ENCODE measurements at regions not wholly inside any gene's neighbourhood (a gene's known extent, or its start where the extent isn't known, plus 50 kb on each side); places are given as distances from the start of the nearest gene placed in this dataset.

DNA sequence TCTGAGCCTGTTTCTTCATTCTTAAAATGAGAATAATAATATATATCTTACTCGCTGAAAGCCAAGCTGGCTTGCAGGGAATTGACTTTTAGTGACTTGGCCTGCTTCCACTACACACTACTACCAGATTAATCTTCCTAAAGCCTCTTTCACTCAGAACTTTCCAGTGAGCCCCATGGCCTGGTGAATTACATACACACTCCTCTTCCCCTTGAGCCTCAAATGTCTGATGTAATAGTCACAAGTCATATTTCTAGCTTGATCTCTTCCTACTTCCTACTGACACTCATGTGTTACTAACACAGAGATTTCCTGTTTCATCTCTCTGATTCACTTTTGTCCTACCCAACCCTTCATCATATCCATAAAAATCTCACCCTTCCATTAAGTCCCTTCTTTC, 82.7 kb upstream of the SOX2 start:
- Histone ChIP-seq H3K27ac (ENCODE audit: insufficient read depth, low read length, poor library complexity, severe bottlenecking) (no peak overlapping the region), H3K4me3 (ENCODE audit: low read depth, low read length) (no peak overlapping the region), H3K27me3 (ENCODE audit: control insufficient read depth, insufficient read depth, low read length) (no peaks in the 10 kb centered on the region), H3K36me3 (ENCODE audit: control insufficient read depth, insufficient read depth, low read length) (no peaks in the 10 kb centered on the region), H3K9me3 (ENCODE audit: control insufficient read depth in 2 of 2, low read length in 2 of 2) (no peaks in the 10 kb centered on the region), H3K4me1 (ENCODE audit: control insufficient read depth, insufficient read depth, low read length, poor library complexity, severe bottlenecking) (no peaks in the 10 kb centered on the region)
- no peak overlapping the region for H3K4me3 Mint-ChIP-seq
- no peak for DNase-seq
- no peaks in the 10 kb centered on the region for H3K36me3 Mint-ChIP-seq
- H3K27me3 Mint-ChIP-seq: no peaks in the 10 kb centered on the region
- ATAC-seq (ENCODE audit: low read depth in 2 of 2): no peak
- no peaks in the 10 kb centered on the region for H3K4me1 Mint-ChIP-seq
- no peak overlapping the region for H3K27ac Mint-ChIP-seq
- H3K9me3 Mint-ChIP-seq: peaks cover 0 to 6% (median 0%) of the 10 kb centered on the region in 7 donors

DNA sequence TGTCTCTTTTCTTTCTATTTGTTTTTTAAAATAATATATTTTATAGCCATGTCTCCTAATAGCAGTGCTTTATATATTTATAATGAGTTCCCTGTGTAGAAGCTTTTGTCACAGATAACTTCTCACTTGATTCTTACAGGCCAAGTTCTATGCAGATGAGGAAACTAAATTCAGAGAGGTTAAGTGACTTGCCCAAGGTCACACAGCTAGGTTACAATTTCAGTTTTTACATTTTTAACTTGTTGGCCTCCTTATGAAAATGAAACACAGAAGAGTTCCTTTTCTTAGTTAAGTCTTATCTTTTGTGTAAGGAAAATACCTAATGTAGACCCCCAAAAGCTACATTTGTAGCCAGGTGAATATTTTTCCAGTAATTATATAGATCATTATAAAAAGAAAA, 83.3 kb upstream of the SOX2 start:
- H3K4me1 ChIP-seq (ENCODE audit: control insufficient read depth, insufficient read depth, low read length, poor library complexity, severe bottlenecking): no peaks in the 10 kb centered on the region
- Mint-ChIP-seq H3K27ac (no peak overlapping the region), H3K4me1 (no peaks in the 10 kb centered on the region), H3K36me3 (no peaks in the 10 kb centered on the region), H3K27me3 (no peaks in the 10 kb centered on the region), H3K4me3 (no peak overlapping the region), H3K9me3 (peaks cover 0 to 6% (median 2%) of the 10 kb centered on the region in 7 donors)
- no peak overlapping the region for H3K27ac ChIP-seq (ENCODE audit: insufficient read depth, low read length, poor library complexity, severe bottlenecking)
- DNase-seq (no peak), ATAC-seq (ENCODE audit: low read depth in 2 of 2) (no peak)
- H3K4me3 ChIP-seq (ENCODE audit: low read depth, low read length): no peak overlapping the region
- H3K9me3 ChIP-seq (ENCODE audit: control insufficient read depth in 2 of 2, low read length in 2 of 2): no peaks in the 10 kb centered on the region
- H3K27me3 ChIP-seq (ENCODE audit: control insufficient read depth, insufficient read depth, low read length): no peaks in the 10 kb centered on the region
- H3K36me3 ChIP-seq (ENCODE audit: control insufficient read depth, insufficient read depth, low read length): no peaks in the 10 kb centered on the region

DNA sequence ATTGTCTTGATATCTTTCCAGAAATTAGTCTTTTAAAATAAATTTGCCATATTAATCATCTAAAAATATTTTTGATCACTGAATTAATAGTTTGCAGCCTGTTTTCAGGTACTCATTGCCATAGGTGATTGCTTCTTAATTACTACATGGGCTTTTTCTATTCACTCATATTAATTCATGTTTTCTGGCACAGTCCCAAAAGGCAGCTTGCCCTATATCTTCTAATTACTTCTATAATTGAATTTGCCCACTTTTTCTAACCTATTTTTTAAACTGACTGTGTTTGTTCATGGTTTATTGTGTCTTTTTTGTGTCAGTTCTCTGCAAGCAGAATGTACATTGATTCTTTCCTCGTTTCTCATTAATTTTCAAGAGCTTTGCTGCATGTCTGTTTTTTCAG, 85.7 kb upstream of the SOX2 start:
- Histone ChIP-seq H3K27me3 (ENCODE audit: control insufficient read depth, insufficient read depth, low read length) (no peaks in the 10 kb centered on the region), H3K9me3 (ENCODE audit: control insufficient read depth in 2 of 2, low read length in 2 of 2) (no peaks in the 10 kb centered on the region), H3K4me1 (ENCODE audit: control insufficient read depth, insufficient read depth, low read length, poor library complexity, severe bottlenecking) (no peaks in the 10 kb centered on the region), H3K27ac (ENCODE audit: insufficient read depth, low read length, poor library complexity, severe bottlenecking) (no peak overlapping the region), H3K4me3 (ENCODE audit: low read depth, low read length) (no peak overlapping the region), H3K36me3 (ENCODE audit: control insufficient read depth, insufficient read depth, low read length) (no peaks in the 10 kb centered on the region)
- H3K36me3 Mint-ChIP-seq: no peaks in the 10 kb centered on the region
- DNase-seq: no peak
- H3K27me3 Mint-ChIP-seq: no peaks in the 10 kb centered on the region
- no peak for ATAC-seq (ENCODE audit: low read depth in 2 of 2)
- H3K4me3 Mint-ChIP-seq: no peak overlapping the region
- H3K27ac Mint-ChIP-seq: no peak overlapping the region
- H3K9me3 Mint-ChIP-seq: peaks cover 0 to 6% (median 3%) of the 10 kb centered on the region in 7 donors
- H3K4me1 Mint-ChIP-seq: no peaks in the 10 kb centered on the region

DNA sequence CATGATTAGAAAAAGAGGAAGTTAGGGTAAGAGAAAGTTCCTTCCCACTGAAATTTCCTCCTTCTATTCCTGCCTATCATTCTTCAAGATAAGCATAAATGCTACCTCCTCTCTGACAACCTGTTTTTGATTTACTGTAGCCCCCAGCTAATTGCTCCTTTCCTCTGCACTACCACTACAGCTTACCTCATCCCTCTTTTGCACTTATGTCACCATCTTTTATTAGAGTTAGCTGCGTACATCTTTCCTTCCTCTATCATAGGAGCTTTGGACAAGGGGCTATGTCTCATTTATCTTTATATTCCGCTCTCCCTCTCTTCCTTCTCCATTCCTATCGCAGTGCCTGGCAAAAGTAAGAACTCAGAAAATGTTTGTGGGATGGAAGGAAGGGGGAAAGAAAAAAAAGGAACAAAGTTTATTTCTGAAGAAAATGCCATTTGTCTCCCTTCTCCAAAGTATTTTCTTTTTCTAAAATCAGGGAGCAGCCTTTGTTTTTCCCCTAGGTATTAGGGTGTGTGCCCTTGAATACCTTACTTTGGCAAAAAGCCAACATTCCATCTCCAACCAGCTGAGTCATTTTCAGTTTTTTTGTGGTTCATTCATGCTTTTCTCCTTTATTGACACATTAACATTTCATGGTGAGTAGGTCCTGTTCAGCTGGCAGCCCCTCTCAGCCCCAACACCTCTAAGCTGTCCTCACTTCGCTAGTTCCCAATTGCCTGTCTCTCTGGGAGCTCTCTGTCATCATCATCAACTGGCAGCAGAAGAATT, 87.6 kb upstream of the SOX2 start:
- Histone ChIP-seq H3K9me3 (ENCODE audit: control insufficient read depth in 2 of 2, low read length in 2 of 2) (no peaks in the 10 kb centered on the region), H3K4me1 (ENCODE audit: control insufficient read depth, insufficient read depth, low read length, poor library complexity, severe bottlenecking) (no peaks in the 10 kb centered on the region), H3K27me3 (ENCODE audit: control insufficient read depth, insufficient read depth, low read length) (no peaks in the 10 kb centered on the region), H3K36me3 (ENCODE audit: control insufficient read depth, insufficient read depth, low read length) (no peaks in the 10 kb centered on the region), H3K4me3 (ENCODE audit: low read depth, low read length) (no peak overlapping the region), H3K27ac (ENCODE audit: insufficient read depth, low read length, poor library complexity, severe bottlenecking) (no peak overlapping the region)
- Mint-ChIP-seq H3K9me3 (peaks cover 0 to 5% (median 2%) of the 10 kb centered on the region in 7 donors), H3K4me3 (no peak overlapping the region), H3K4me1 (no peaks in the 10 kb centered on the region), H3K27ac (no peak overlapping the region), H3K36me3 (no peaks in the 10 kb centered on the region), H3K27me3 (no peaks in the 10 kb centered on the region)
- DNase-seq (no peak), ATAC-seq (ENCODE audit: low read depth in 2 of 2) (no peak)

DNA sequence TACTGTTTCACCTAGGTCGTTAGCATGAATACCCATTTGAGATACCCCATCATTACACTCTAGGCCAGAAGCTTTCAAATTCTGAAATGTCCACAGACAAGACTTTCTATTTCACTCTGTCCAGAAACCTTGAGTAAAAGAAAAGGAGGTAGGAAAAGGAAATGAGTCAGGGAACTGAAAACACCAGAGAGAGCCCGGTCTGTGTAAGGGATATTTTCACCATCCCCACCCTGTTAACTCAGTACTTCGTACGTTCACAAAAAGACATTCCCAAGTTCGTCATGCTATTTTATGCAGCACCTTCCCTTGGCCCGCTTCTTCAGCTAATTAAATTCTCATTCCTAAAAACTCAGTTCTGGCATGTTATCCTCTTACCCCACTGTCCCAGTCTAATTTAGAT, 89.4 kb upstream of the SOX2 start:
- no peaks in the 10 kb centered on the region for H3K9me3 ChIP-seq (ENCODE audit: control insufficient read depth in 2 of 2, low read length in 2 of 2)
- DNase-seq (no peak), ATAC-seq (ENCODE audit: low read depth in 2 of 2) (no peak)
- Mint-ChIP-seq H3K9me3 (peaks cover 0 to 5% (median 1%) of the 10 kb centered on the region in 7 donors), H3K36me3 (no peaks in the 10 kb centered on the region), H3K27ac (no peak overlapping the region), H3K4me3 (no peak overlapping the region), H3K27me3 (no peaks in the 10 kb centered on the region), H3K4me1 (no peaks in the 10 kb centered on the region)
- no peak overlapping the region for H3K4me3 ChIP-seq (ENCODE audit: low read depth, low read length)
- H3K27me3 ChIP-seq (ENCODE audit: control insufficient read depth, insufficient read depth, low read length): no peaks in the 10 kb centered on the region
- H3K4me1 ChIP-seq (ENCODE audit: control insufficient read depth, insufficient read depth, low read length, poor library complexity, severe bottlenecking): no peaks in the 10 kb centered on the region
- H3K36me3 ChIP-seq (ENCODE audit: control insufficient read depth, insufficient read depth, low read length): no peaks in the 10 kb centered on the region
- H3K27ac ChIP-seq (ENCODE audit: insufficient read depth, low read length, poor library complexity, severe bottlenecking): no peak overlapping the region

DNA sequence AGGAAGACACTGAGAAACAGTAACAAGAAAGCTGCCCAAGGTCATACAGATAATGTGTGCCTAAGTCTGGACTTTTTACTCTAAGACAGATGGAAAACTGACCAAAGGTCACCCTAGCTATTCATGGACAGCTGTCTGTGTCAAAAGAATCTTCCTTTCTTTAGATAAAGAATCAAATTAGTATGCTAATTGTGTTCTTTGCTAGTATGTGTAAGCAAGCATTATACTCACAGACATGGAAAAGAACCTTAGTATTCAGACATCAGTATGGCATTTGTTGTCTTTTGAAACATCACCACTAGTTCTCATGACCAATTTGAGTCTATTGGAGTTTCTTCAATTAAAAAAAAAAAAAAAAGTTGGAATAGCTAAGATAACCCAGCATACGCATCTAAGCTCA, 91.8 kb upstream of the SOX2 start:
- Histone ChIP-seq H3K27me3 (ENCODE audit: control insufficient read depth, insufficient read depth, low read length) (no peaks in the 10 kb centered on the region), H3K9me3 (ENCODE audit: control insufficient read depth in 2 of 2, low read length in 2 of 2) (no peaks in the 10 kb centered on the region), H3K4me1 (ENCODE audit: control insufficient read depth, insufficient read depth, low read length, poor library complexity, severe bottlenecking) (no peaks in the 10 kb centered on the region), H3K27ac (ENCODE audit: insufficient read depth, low read length, poor library complexity, severe bottlenecking) (no peak overlapping the region), H3K4me3 (ENCODE audit: low read depth, low read length) (no peak overlapping the region), H3K36me3 (ENCODE audit: control insufficient read depth, insufficient read depth, low read length) (no peaks in the 10 kb centered on the region)
- H3K27me3 Mint-ChIP-seq: no peaks in the 10 kb centered on the region
- H3K36me3 Mint-ChIP-seq: no peaks in the 10 kb centered on the region
- H3K4me3 Mint-ChIP-seq: no peak overlapping the region
- DNase-seq (no peak), ATAC-seq (ENCODE audit: low read depth in 2 of 2) (no peak)
- H3K27ac Mint-ChIP-seq: no peak overlapping the region
- H3K4me1 Mint-ChIP-seq: no peaks in the 10 kb centered on the region
- peaks cover 0 to 5% (median 1%) of the 10 kb centered on the region in 7 donors for H3K9me3 Mint-ChIP-seq

DNA sequence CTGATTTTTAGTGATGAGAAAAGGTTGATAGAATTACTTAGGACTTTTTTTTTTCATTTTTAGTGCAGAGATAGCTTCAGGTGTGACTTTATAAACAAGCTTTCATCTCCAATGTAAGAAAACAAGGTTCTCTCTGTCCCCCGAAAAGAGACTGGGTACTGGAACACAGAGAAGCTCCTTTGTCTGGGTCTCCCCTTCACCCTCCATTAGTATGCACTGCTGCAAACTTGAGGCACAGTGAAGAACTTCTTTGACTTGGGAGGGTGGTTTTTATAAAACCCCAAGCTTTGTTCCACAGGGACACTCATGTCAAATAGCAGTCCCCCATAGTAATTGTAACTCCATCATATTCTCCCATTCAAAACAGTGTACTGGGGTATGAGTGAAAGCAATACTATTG, 93.5 kb upstream of the SOX2 start:
- ATAC-seq (ENCODE audit: low read depth in 2 of 2): no peak
- Mint-ChIP-seq H3K36me3 (no peaks in the 10 kb centered on the region), H3K9me3 (peaks cover 0 to 4% (median 1%) of the 10 kb centered on the region in 7 donors), H3K4me1 (no peaks in the 10 kb centered on the region), H3K27me3 (no peaks in the 10 kb centered on the region), H3K4me3 (no peak overlapping the region), H3K27ac (no peak overlapping the region)
- Histone ChIP-seq H3K27me3 (ENCODE audit: control insufficient read depth, insufficient read depth, low read length) (no peaks in the 10 kb centered on the region), H3K4me3 (ENCODE audit: low read depth, low read length) (no peak overlapping the region), H3K4me1 (ENCODE audit: control insufficient read depth, insufficient read depth, low read length, poor library complexity, severe bottlenecking) (no peaks in the 10 kb centered on the region), H3K9me3 (ENCODE audit: control insufficient read depth in 2 of 2, low read length in 2 of 2) (no peaks in the 10 kb centered on the region), H3K27ac (ENCODE audit: insufficient read depth, low read length, poor library complexity, severe bottlenecking) (no peak overlapping the region), H3K36me3 (ENCODE audit: control insufficient read depth, insufficient read depth, low read length) (no peaks in the 10 kb centered on the region)
- DNase-seq: no peak

Measured in CD4-positive, CD25-positive, alpha-beta regulatory T cell (primary cell).